NB4 (cell line): ENCODE measurements at regions not wholly inside any gene's neighbourhood (a gene's known extent, or its start where the extent isn't known, plus 50 kb on each side); places are given as distances from the start of the nearest gene placed in this dataset.

ENCODE experiments used
- POLR2A ChIP-seq: IDR thresholded peaks from 2 replicates; pipeline ENCODE4 v1.6.1; 2011; ENCODE audit warnings: mild to moderate bottlenecking; ENCODE audit not compliant: insufficient read length; ENCODE audit errors: extremely low read depth
- TF ChIP-seq, protein P1 (sequence below): IDR thresholded peaks from one replicate; pipeline ENCODE4 v1.5.1; 2012; ENCODE audit warnings: low read depth, low read length

DNA sequence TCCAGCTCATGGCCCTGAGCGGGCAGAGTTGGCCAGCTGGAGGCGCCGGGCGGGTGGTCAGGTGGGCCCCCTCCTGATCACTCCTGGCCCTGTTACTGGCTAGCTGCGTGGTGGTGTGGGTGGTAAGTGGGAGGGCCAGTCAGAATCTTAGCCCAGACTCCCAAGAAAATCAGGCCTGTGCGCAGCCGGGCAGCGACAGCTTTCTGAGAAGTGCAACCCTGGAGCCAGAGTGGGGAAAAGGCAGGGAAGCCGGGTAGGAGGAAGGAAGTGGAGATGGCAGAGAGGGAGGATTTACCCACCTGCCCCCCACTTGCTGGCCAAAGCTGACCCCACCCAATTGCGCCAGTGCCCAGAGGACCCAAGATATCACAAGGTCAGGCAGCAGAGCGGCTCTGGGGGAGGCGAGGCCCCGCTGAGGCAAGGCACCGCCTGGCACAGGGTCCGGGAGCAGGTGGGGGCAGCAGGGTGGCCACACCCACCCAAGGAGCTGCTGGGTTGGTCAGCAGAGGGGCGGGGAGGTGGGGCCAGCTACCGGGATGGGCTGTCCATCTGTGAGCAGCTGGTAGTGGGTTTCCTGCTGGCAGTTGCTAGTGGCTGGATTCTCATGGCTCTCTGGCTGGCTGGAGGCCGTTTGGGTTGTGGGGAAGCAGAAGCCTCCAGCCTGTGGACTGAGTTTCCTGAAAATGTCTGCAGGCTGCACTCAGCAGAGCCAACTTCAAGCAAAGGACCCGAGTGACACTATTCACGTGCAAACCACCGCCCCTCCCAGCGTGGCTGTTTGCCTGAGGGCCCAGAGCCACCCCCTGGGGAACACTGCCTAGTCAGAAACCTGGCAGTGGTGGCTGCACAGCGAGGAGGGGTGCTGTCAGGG, 196.4 kb downstream of the IGLL1 start:
- no peak for TF ChIP-seq POLR2A
- TF ChIP-seq, protein P1, sequence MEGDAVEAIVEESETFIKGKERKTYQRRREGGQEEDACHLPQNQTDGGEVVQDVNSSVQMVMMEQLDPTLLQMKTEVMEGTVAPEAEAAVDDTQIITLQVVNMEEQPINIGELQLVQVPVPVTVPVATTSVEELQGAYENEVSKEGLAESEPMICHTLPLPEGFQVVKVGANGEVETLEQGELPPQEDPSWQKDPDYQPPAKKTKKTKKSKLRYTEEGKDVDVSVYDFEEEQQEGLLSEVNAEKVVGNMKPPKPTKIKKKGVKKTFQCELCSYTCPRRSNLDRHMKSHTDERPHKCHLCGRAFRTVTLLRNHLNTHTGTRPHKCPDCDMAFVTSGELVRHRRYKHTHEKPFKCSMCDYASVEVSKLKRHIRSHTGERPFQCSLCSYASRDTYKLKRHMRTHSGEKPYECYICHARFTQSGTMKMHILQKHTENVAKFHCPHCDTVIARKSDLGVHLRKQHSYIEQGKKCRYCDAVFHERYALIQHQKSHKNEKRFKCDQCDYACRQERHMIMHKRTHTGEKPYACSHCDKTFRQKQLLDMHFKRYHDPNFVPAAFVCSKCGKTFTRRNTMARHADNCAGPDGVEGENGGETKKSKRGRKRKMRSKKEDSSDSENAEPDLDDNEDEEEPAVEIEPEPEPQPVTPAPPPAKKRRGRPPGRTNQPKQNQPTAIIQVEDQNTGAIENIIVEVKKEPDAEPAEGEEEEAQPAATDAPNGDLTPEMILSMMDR, result no peak
